HL-60/S4 treated with retinoic acid at 250 ng/mL for 4 days and 3 days (cell line): ENCODE measurements at regions not wholly inside any gene's neighbourhood (a gene's known extent, or its start where the extent isn't known, plus 50 kb on each side); places are given as distances from the start of the nearest gene placed in this dataset.
"Not testable (repeated sequence)": the region's sequence is repeated elsewhere in the genome, so short reads cannot be mapped to it uniquely, and the experiment has no call there.

Experiments used
- in situ Hi-C: fragments of 300-500 bp; cut with MboI; formaldehyde crosslinking; loops from 2 replicates; pipeline ENCODE4 v1.7.0; 2022; ENCODE audit warnings: low sequenced_read_pairs

DNA sequence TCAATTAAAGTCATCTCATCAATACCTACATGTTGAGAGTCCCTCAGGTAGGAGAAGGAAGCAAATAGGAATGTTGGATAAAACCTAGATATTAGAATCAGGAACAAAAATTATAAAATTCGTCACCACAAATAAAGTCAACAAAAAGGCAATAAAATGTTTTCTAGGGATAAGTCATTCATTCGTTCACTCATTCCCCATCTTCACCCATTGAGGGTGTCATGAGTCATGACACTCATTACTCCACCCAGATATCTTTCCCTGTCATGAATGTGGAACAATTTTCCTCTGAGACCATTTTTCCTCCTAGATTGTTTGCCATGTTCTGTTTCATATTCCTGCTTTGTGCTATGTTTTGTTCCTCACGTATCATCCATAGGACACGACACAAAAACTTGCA lies 50.9 kb upstream of the OLIG3 start:
- in situ Hi-C loops: no loop called here

DNA sequence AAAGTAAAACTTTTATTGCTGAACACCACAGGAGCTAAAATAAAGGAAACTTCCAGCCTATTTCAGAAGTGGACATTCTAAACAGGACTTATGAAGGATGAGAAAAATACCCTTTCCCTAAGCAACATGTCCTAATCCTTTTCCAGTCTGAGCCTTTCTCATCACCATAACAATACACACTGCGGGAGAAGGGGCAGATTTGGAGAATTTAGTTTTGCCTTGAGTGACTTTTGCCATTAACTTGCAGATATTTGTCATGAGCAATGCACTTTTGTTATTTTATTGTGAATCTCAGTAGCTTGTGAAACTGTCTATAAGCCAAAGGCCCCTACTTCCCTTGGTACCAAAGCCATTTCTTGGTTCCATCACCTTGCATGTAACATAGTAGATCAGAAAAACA lies 53.0 kb upstream of the OLIG3 start:
- in situ Hi-C loops: no loop called here

DNA sequence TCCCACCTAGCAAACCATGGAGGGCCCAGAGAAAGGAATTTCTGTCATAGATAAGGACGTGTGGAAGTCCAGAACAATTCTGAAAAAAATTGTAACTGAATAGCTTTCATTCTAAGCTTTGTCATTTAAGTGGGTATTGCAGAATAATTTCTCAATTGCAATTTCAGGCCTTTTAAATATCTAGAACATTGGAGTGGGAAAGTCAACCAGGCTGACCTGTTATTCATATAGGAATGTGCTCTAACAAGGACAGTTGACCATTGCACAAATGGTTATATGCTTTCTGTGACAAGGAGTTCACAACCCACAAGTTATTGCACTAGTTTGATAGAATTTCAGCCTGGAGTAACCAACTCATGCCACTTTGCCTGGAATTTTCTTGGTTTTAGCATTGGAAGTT lies 53.4 kb upstream of the OLIG3 start:
- in situ Hi-C loops: no loop called here

DNA sequence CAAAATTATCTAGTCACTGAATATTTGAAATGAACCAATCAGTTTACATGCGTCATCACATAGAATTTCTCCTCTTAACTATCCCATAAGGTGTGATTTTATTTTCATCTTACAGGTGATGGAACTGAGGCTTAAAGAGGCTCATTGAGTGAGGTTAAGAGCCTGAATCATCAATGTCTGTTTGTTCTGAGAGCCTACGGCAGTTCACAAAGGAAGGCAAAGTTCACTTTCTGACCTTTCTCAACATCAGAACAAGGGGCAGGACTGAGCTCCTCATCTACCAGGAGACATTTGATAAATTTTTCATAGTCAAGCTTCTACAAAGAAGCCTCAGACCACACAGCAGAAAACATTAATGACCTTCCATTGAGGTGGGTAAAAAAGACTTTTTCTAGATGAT lies 54.9 kb upstream of the OLIG3 start:
- in situ Hi-C loops: no loop called here

DNA sequence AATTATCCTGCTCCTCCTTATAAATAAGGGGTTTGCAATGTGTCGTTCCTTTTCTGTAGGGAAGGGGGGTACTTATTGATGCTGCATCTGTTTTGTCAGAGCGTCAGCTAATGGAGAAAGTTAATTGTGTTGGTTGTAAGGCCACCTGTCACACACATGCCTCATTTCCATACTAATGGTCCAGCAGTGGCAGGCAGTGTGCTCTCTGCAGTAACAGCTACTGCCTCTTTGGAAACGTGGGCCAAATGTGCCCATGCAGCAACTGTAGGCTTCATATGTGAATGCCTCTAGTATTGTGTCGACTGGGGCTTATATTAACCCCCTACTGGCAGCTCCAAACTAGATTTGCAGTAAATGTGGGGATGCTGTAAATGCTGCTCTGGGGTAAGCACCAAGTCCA lies 56.3 kb upstream of the OLIG3 start:
- in situ Hi-C loops: no loop called here

DNA sequence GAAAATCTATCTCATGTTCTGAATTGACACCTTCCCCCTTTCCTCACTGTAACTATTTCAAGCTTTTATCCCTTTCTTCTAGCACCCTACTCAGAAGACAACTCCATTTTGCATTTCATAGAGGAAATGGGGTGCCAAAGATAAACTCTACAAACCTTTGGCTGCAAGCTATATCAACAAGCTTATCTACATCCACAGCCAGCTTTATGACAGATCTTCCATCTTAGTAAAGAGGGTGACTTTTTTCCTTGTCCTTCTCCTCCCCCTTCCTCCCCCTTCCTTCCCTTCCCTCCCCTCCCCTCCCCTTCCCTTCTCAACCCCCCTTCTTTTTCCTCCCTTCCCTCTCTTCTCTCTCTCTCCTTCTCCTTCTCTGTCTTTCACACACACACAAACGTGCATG lies 58.0 kb upstream of the OLIG3 start:
- in situ Hi-C loops: no loop called here

DNA sequence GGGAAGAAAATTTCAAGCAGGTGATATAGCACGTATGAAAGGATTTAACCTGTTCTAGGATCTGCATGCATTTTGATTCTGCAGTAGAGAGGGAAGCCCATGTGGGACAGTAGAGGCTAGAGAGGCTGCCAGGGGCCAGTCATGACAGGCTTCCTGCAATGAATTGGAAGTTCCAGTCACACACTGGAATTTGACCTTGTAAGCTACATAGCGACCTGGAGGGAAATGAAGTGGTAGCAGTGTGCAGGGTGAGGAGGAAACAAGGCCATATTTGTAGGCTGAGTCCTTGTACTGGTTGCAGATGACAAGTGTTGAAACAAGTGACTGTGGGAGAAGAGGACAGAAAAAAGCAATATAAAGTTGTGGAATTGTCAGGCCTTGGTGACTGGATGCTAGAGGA lies 58.6 kb upstream of the OLIG3 start:
- in situ Hi-C loops: no loop called here

DNA sequence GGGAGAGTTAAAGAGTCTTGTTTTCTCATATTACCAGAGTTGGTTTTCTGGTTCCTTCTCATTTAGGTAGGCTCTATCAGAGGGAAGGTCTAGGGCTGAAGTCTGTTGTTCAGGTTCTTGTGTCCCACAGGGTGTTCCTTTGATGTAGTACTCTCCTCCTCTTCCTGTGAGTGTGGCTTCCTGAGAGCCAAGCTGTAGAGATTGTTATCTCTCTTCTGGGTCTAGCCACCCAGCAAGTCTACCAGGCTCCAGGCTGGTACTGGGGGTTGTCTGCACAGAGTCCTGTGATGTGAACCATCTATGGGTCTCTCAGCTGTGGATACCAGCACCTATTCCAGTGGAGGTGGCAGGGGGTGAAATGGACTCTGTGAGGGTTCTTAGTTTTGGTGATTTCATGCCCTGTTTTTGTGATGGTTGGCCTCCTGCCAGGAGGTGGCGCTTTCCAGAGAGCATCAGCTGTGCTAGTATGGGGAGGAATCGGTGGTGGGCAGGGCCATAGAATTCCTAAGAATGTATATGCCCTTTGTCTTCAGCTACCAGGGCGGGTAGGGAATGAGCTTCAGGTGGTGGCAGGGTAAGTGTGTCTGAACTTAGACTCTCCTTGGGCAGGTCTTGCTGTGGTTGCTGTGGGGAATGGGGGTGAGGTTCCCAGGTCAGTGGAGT lies 65.5 kb upstream of the OLIG3 start:
- in situ Hi-C loops: not testable (repeated sequence)

DNA sequence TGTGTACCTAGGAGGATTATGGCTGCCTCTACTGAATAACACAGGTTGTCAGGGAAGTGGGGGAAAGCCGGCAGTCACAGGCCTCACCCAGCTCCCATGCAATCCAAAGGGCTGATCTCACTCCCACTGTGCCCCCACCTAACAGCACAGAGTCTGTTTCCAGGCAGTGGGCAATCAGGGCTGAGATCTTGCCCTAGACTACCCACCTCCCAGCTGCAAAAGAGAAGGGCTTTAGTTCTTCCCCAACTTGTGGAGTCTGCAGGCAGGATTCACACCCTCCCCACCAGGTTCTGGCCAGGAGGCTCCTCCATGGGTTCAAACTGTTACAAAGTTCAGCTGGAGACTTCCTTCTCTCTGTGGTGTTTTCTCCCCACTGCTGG lies 66.0 kb upstream of the OLIG3 start:
- in situ Hi-C loops: no loop called here

DNA sequence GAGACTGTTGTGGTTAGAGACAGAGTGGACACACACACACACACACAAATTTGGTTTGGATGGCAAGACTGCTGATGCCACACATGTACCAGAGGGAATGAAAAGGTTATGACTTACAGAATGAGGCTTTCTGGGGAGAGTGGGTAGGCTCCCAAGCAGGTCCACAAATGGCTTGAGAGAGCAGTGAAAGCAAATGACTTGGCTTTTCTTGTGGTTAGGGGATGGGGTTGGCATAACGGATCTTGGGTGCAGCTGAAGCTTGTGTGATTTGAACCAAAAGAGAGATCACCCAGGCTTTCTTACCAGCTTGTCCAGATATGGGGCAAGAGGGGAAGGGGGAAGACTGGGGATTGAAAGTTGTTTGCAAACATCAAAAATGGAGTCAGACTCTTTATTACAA lies 73.9 kb upstream of the OLIG3 start:
- in situ Hi-C loops: no loop called here

DNA sequence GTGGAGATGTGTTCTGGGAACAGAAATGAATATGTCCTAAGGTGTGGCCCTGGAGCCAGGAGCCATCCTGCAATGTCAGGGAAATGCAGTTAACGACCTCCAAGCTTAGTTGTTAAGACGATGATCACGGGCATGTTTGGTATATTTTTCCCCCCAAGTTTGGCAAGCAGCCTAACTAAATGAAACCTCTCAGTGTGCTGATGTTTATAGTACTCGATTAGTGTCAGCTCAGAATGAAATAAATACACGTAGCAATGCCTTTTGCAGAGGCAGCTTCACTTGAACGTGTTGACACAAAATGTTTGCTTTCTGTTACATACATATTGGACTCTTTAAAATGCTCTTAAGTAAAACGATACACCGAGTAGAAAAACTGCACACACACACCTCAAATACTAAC lies 76.2 kb upstream of the OLIG3 start:
- in situ Hi-C loops: no loop called here

DNA sequence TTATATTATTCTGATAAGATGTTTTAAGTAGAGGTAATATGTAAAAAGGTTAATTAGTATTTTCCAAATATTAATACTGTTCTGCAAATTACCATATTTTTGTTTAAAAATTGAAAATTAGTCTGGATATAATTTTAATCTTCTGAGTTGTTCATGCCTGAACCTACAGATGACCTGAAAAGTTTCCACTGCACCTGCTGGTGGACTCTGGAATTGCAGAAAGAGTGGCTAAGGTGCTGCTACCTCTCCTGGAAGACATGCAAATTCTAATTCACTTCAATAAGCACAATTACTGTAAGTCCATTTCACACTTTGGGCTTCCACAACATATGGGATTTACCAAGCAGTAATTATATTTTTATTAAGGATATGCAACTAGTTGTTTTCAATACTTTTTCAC lies 77.7 kb upstream of the OLIG3 start:
- in situ Hi-C loops: no loop called here

DNA sequence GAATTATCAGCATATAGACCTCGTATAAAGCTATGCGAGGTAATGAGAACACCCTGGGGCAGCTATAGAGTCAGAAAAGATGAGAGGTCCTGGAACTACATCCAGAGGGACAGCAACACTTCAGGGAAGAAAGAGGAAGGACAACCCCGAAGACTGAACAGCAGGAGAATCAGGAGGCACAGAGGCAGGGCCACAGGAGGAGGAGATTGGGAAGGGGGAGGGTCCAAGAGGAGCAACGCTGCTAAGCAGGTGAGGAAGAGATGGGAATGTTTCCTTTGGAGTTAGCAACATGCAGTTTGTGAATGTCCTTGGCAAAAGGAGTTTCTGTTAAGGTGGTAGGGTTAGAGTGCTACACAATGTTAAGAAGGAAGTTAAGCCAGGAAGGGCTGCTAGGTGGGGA lies 79.5 kb upstream of the OLIG3 start:
- in situ Hi-C loops: no loop called here

DNA sequence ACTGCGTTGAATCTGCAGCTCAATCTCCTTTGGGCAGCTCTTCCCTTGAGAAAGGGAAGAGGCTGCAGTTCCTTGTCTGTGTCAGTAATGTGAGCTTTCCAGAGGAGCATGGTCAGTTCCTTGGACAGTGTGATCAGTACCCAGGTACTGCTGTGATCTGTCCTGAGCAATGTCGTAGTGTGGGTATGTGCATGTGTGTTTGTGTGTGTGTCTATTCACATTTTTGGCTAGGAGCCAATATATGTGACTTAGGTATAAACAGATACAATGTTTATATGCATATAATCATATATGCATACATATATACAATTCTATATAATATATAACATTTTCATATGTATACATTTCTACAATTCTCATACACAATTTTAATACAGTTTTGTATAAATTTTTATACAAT lies 85.4 kb upstream of the OLIG3 start:
- in situ Hi-C loops: no loop called here

DNA sequence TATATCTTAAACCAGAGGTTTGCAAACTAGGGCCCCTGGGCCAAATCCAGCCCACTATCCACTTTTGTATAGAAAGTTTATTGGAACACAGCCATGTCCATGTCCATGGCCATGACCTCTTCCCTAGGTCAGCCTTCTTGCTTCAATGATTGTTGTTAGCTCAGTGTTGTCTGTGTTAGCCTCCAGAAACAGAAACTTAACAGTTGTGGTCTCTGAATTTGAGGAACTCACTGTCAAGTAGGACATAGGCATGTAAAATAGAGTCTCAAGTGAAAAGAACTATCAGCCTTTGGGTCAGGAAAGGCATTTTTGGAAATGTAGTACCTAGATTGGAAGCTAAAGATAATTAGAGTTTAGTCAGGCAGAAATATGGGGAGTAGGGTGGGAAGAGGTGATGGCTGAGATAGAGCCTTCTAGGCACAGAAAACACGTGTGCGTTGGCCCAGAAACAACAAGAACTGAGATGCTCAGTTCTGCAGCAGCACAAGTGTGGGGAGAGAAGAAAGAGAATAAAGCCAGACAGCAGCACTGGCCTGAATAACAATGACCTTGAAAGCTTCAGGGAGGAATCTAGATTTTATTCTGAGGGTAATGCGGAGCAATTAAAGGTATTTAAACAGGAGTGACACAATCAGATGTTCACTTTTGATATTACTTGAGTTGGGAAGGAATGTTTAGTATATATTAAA lies 87.0 kb upstream of the OLIG3 start:
- in situ Hi-C loops: no loop called here

DNA sequence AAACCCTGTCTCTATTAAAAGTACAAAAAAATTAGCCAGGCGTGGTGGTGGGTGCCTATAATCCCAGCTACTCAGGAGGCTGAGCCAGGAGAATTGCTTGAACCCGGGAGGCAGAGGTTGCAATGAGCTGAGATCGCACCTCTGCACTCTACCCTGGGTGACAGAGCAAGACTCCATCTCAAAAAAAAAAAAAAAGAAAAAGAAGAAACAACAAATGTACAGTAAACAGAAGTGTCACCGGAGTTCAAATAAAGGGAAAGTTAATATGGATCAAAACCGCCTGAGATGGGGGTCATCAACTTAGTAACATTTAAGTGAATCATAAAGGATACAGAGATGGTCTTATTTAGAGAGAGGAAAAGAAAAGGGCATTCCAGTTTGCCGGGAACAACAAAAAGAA lies 89.3 kb upstream of the OLIG3 start:
- in situ Hi-C loops: not testable (repeated sequence)

DNA sequence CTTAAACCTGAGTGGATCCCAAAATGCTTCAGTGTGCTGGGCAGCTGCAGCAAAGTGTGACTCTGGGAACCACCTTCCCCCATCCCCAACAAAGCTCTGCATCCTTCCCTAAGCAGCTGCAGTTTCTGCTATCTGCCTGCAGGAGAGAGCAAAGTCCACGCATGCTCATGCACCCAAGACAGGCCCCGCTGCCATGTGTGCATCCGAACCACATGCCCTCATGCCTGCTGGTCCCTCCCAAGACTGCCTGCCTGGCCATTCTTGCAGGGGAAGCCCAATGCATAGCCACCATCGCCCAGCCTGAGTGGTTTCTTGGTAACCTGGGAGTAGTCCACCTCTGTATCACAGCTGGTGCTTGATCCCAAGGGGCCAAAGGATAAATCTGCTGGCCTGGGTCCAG lies 94.3 kb upstream of the OLIG3 start:
- in situ Hi-C loops: no loop called here

DNA sequence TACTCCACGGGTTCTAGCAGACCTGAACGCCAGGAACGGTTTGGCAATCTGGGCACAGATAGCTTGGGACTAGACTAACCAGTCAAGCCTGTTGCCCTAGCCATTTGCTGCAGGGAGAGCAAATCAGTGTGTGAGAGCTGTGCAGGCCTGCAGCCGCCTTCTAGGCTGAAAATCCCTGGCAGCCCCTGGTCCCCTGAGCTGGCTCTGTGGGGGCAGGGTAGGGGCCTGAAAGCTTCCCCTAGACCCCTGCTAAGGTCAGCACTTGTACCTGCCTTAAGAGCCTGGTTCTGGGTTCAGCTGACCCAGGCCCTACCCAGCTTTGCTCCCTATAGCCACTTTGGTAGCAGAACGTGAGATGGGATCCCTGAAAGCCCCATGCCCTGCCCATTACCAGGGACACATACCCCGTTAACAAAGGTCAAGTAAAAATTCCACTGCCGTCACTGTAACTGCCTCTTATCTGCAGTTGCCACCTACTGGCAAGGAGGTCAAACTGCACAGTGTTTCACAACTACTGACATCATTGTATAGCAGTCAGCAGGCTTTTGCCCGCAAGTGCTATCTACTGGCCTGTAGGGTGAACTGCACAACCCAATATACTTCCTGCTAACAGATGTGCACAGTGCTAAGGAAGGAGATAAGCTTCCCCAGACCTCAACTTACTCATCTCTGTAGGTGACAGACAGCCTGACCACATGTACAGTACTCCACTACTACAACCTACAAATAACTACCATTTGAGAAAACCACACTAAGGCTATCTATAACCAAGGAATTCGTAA lies 95.1 kb upstream of the OLIG3 start:
- in situ Hi-C loops: no loop called here

DNA sequence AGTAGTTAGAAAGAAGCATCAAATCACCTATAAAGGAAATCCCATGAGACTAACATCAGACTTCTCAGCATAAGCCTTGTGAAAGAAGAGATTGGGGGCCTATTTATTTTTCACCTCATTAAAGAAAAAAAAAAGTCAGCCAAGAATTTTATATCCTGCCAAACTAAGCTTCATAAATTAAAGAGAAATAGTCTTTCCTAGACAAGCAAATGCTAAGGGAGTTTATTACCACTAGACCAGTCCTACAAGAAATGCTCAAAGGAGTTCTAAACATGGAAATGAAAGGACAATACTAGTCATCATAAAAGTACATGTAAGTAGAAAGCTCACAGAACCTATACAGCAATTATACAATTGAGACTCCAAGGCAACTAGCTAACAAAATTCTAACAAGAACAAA lies 96.5 kb upstream of the OLIG3 start:
- in situ Hi-C loops: no loop called here

DNA sequence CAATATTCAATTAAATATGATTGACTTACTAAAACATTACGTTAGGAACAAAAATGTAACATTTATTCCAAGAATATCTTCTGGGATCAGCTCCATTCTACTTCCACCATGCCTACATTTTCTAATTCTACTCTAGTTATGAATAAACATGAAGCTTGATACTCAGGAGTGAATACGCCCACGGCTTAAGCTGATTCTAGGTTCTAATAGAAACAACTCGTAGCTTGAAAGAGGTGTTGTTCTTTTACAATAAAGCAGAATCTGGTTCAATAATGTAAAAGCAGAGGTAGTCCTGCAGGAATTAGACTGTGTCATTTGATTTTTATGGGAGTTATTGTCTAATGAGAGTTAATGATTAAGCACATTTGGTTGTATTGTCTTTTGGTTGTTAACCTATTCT lies 107.3 kb upstream of the OLIG3 start:
- in situ Hi-C loops: no loop called here

DNA sequence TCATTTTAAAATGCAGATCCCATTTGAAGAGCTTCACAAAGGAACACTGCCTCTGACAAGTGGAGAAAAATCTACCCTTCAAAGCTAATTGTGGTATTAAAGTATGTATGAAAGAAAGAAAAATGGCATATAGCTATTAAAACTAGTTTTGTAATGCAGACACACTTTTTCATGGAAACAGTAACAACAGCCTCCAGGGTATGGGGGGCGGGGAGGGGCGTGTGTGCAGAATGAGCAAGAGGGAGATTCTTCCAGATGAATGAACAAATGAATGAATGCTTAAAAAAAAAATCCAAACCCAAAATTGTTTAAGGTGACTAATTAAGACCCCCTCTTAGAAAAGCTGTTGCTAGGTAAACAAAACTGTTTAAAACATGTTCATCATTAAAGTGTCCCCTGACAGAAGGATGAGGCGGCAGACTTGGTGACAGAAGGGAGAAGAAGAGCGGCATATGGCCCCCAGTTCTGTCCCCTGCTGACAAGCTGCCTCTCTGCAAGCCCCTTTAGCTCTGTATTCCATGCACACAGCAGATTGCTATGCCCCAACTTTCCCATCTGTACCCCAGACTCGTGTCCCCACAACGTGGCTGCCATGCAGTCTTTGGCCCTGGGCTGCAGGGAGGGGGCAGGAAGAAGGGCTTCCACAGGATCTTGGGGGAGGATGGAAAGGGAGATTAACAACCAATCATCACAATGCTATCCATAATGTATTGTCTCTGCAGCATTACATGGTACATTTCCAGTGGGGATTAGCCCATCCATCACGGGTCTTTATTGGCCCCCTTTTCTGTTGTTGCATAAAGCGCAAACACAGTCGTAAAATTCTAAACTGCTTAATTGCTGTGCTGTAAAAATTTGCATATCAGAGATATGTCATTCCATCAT lies 108.4 kb upstream of the OLIG3 start:
- in situ Hi-C loops: no loop called here
